ENCODE measurements at regions not wholly inside any gene's neighbourhood (a gene's known extent, or its start where the extent isn't known, plus 50 kb on each side); places are given as distances from the start of the nearest gene placed in this dataset.
"Not testable (repeated sequence)": the region's sequence is repeated elsewhere in the genome, so short reads cannot be mapped to it uniquely, and the experiment has no call there.

- no peak for DNase-seq (ENCODE audit: insufficient read length, low spot score)
- FAIRE-seq: no peak
These were observed 119.7 kb downstream of the ZNF281 start for GRCh38 chr1:200290010-200290685.

DNA sequence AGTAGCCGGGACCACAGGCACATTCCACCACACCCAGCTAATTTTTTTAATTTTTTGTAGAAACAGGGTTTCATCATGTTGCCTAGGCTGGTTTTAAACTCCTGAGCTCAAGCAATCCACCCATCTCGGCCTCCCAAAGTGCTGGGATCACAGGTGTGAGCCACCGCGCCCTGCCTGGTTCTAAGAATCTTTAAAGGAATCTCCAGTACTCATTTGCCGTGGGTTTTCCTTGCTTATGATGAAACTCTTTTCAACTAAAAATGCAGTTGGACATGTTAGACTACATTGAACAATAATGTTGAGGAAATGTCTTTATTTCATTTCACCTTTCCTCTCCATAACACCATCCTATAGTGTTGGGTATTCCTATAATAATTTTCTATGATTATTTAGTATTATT lies 121.6 kb downstream of the ZNF281 start:
- no peak for DNase-seq (ENCODE audit: insufficient read length, low spot score)
- FAIRE-seq: no peak

GRCh38 chr1:200284236-200284635 lies 125.6 kb downstream of the ZNF281 start:
- not testable (repeated sequence) for FAIRE-seq

GRCh38 chr1:200282497-200283122 lies 127.2 kb downstream of the ZNF281 start:
- FAIRE-seq (no peak), DNase-seq (ENCODE audit: insufficient read length, low spot score) (no peak)

More at GRCh38 chr1:200284236-200284635, 125.6 kb downstream of the ZNF281 start:
- DNase-seq (ENCODE audit: insufficient read length, low spot score): not testable (repeated sequence)

- DNase-seq (ENCODE audit: insufficient read length, low spot score) (no peak), FAIRE-seq (no peak)
These were observed 128.5 kb downstream of the ZNF281 start for GRCh38 chr1:200281201-200281835.

GRCh38 chr1:200279810-200280411 lies 129.9 kb downstream of the ZNF281 start:
- DNase-seq (ENCODE audit: insufficient read length, low spot score): peak; percentile 60
- no peak for FAIRE-seq

DNA sequence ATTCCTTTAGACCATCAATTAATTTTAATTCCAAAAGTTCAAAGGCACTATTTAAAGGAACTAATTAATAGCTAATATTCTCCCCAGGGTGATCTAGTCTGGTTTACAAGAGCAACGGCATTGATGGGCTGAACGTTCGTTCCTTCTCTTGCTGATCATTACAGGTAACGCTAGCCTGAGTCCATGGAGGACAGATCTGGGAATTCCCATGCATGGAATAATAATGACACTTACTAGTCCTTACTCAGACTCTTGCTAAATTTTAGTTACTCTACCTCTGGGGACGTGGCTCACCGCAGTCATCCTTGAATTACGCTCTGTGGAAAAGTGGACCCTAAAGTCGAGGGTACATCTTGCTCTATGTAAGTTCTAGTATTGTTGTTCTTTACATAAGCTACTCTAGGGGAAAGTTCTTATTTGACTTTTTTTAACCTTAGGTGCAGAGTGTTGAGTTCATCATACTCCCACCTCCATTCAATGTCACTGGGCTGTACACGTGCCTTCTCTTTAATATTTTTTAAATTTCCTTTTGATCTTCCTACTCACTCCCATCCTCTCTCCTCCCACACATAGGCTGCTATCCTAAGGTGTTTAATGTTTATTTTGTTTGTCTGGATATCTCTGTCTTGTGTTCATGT lies 133.9 kb downstream of the ZNF281 start:
- FAIRE-seq: no peak

DNA sequence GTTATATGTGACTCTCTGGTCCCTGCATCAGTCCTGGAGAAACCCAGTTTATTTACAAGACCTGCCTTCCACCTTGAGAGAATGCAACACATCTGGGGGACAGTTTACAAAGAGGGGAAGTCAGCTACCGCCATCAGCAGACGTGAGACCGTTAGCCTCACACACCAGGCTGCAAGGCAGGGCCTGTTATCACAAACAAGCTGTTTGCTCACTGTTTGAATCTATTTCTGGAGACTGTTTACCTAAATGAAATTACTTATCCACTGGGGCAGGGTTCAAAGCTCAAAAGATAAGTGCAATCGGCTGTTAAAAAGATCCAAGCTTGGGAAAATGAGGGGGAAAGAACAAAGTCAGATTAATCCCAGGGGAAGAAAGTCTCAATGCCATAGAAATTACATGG lies 134.4 kb downstream of the ZNF281 start:
- FAIRE-seq: no peak
- DNase-seq (ENCODE audit: insufficient read length, low spot score): no peak

More for the DNA sequence above, 133.9 kb downstream of the ZNF281 start:
- DNase-seq (ENCODE audit: insufficient read length, low spot score): no peak

- FAIRE-seq (no peak), DNase-seq (ENCODE audit: insufficient read length, low spot score) (no peak)
These were observed 135.7 kb downstream of the ZNF281 start for GRCh38 chr1:200274116-200274515.

GRCh38 chr1:200272481-200273068 lies 137.3 kb downstream of the ZNF281 start:
- FAIRE-seq: no peak
- no peak for DNase-seq (ENCODE audit: insufficient read length, low spot score)

- no peak for FAIRE-seq
- no peak for DNase-seq (ENCODE audit: insufficient read length, low spot score)
These were observed 140.6 kb downstream of the ZNF281 start for GRCh38 chr1:200269256-200269655.

- no peak for FAIRE-seq
- no peak for DNase-seq (ENCODE audit: insufficient read length, low spot score)
These were observed 141.9 kb downstream of the ZNF281 start for GRCh38 chr1:200267937-200268336.

DNA sequence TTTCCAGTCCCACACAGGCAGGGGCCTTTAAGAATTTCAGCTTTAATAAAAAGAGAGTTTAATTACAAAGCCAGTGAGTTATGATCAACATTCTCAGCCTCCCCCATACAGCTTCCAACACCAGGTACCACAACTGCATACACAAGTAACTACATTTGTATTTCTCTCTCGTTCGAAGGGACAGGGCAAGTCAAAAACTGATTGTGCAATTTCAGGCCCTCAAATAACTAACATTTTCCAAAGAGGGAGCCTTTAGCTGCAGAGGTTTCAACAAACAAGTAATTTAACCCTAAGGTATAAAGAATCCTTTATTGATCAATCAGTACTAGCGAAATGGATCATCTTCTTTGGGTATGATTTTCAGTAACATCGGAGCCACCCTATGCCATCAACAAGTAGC lies 142.4 kb downstream of the ZNF281 start:
- FAIRE-seq: no peak
- DNase-seq (ENCODE audit: insufficient read length, low spot score): no peak

DNA sequence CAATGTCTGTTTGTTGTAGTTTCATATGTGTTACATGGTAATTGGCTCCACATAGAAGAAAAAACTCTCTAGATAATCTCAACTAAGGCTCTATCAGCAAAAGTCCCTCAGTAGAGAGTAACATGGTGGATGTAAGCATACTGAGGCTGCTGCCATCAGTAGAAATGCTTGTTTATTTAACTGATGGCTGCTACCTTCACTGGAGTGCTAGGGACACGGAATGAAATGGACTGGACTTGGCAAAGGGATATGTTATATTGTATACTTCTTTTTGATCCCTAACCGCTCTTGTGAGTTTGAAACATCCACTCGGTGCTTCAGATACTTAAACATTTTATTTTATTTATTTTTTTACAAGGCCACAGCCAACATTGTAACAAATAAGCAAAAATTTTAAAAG lies 143.0 kb downstream of the ZNF281 start:
- no peak for DNase-seq (ENCODE audit: insufficient read length, low spot score)
- no peak for FAIRE-seq

DNA sequence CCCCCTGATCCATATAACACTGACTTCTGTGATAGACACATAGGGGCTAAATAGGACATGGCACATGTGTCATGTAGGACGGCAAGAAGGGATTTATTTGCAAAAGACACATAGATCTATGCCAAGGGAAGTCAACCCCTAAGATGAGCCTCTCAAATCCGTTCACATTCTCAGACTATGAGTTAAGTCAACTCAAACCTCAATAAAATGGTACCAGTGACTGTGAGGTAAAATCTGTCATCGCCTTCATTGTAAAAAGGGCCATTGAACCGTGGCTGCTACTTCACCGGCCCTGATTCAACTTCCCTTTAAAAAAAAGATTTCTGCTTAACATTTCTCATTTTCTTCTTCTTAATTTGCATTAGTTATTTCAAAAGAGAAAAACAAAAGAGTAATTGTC lies 144.0 kb downstream of the ZNF281 start:
- DNase-seq (ENCODE audit: insufficient read length, low spot score) (no peak), FAIRE-seq (no peak)

DNA sequence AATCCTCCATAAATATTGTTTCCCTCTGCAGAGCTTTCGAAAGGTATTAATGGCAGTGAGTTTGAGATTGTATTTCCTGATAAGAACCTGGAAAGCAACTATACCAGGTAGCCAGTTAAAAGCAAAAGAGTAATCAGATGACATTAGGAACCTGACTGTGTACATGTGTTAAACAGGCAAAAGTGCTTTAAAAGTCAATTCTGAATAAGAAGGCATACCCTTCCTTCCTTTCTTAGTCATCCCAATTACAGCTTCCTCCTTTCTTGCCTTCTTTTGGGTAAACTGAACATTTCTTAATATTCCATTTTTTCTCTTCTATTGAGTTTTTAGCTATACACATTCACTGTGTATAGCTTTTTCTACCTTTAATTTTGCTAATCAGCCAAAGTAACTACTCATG lies 144.7 kb downstream of the ZNF281 start:
- FAIRE-seq: no peak
- DNase-seq (ENCODE audit: insufficient read length, low spot score): no peak

DNA sequence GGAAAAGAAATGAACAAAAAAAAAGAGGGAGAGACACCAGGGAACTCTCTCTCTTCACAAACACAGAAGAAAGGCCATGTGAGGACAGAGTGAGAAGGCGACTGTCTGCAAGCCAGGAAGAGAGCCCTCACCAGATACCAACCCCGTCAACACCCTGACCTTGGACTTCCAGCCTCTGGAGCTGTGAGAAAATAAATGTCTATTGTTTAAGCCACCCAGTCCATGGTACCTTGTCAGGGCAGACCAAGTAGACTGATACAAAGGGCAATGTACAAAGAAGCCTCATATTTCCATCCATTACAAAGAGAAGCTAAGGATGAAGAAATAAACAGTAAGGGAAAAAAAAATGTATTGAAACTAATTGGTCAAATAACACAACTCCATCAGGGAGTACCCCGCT lies 146.6 kb downstream of the ZNF281 start:
- DNase-seq (ENCODE audit: insufficient read length, low spot score) (no peak), FAIRE-seq (no peak)

DNA sequence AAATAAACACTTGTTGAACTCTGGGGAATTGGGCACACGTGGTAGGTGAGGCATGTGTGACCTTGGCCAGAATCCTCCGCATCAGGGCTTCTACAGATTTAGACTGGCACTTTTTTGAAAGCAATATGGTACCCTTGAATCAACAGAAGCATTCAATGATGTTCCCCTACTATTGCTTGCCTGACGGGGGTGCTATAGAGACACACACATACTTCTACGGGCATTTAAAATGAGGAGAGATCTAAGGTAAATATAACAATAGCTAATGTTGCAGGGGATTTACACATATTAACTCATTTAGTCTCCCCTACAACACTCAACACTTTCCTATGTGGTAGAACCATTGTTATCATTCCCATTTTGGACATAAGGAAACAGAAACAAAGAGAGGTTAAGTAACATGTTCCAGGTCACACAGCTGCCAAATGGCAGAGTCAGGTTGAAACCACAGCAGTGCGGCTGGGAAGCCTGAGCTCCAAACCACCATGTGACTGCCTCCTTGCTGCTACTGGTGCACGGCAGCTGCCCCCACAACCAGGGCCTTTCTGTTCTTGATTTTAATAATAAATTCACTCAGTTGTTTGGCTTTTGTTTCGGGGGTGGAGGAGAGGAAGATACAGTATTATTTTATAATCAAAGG lies 147.4 kb downstream of the ZNF281 start:
- FAIRE-seq: no peak

DNA sequence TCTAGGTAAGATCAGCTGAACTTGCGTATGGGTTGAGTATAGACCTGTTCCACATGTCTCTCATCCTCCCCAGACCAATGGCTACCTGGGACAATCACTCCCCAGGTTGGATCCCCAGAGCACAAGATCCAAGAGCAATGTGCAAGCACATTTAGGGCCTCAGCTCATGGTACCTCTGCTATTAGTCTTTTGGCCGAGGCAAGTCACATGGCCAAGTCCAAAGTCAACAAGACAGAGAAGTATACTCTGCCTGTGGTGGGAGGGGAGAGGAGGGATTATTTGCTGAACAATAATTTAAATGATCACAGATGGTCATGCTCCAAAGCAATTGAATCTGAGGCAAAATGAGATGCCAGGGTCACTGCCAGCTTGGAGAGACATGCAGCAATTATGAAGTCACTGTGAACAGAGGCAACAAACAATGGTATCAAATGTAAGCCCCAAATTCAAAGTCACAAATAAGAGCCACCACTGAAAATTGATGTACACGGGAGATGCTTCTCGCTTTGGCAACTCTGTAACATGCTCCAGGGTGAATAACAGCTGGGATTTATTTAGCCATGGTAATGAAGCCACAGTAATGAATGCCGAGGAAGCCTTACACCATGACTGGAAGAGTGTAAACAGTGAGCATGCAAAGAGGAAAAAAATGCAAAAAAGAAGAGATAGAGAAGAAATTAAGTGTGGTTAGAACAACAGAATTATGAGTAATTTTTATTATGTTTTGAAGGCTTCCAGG lies 149.1 kb downstream of the ZNF281 start:
- DNase-seq (ENCODE audit: insufficient read length, low spot score) (no peak), FAIRE-seq (no peak)

More for the DNA sequence above, 147.4 kb downstream of the ZNF281 start:
- DNase-seq (ENCODE audit: insufficient read length, low spot score): no peak

Measured in HTR-8/SVneo (cell line).